HepG2 (cell line): ENCODE measurements at regions not wholly inside any gene's neighbourhood (a gene's known extent, or its start where the extent isn't known, plus 50 kb on each side); places are given as distances from the start of the nearest gene placed in this dataset.

Source experiments
- CBX5 ChIP-seq: sonication (generic); formaldehyde crosslinking; IDR thresholded peaks from 2 replicates; pipeline ENCODE4 v1.4.0; 2020; ENCODE audit warnings: missing genetic modification reagents, borderline replicate concordance
- KAT8 ChIP-seq: IDR thresholded peaks from 2 replicates; pipeline ENCODE4 v1.6.1; 2016; ENCODE audit warnings: missing genetic modification reagents, missing compliant biosample characterization
- MXI1 ChIP-seq: IDR thresholded peaks from 3 replicates; pipeline ENCODE4 v1.6.1; 2012; ENCODE audit warnings: low read depth, low read length, inconsistent platforms, borderline replicate concordance
- SMARCC2 ChIP-seq: fragments of 450-650 bp; IDR thresholded peaks from 2 replicates; pipeline ENCODE4 v1.6.1; 2017; ENCODE audit warnings: antibody characterized with exemption, mild to moderate bottlenecking
- SMC3 ChIP-seq: IDR thresholded peaks from 2 replicates; pipeline ENCODE4 v1.6.1; 2011; ENCODE audit warnings: low read length, improper control_type of control experiment

GRCh38 chr7:106756884-106757283 is 95.9 kb upstream of the CCDC71L start:
- TF ChIP-seq KAT8 = no peak
- no peak for TF ChIP-seq SMC3
- no peak for TF ChIP-seq SMARCC2
- no peak for TF ChIP-seq CBX5
- TF ChIP-seq MXI1 = no peak
